Islet precursor cell (in vitro differentiated cells): ENCODE measurements at regions not wholly inside any gene's neighbourhood (a gene's known extent, or its start where the extent isn't known, plus 50 kb on each side); places are given as distances from the start of the nearest gene placed in this dataset.
A peak's percentile ranks its signal among the peaks of the same experiment; 100 is the strongest.

Experiments used
- DNase-seq: peaks from one replicate; pipeline ENCODE4 v3.0.0-alpha.2; 2018

DNA sequence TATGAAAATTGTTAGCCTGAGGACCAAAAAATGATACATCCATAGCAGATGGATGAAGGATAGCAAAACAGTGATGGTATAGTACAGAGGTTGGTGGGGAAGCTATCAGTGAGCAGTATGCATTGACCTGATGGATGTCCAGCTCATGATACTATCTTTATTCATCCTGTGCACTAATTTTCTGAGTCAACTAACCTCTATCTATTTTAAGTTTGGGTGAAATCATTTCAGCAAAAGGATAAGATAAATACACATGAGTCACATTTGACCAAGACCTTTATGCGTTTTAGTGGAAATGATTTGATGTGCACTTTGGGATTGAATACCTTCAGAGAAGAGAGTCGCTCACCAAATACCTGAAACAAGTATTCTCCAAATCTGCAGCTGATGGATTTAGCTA lies 351.0 kb upstream of the NR3C2 start:
- no peak for DNase-seq

DNA sequence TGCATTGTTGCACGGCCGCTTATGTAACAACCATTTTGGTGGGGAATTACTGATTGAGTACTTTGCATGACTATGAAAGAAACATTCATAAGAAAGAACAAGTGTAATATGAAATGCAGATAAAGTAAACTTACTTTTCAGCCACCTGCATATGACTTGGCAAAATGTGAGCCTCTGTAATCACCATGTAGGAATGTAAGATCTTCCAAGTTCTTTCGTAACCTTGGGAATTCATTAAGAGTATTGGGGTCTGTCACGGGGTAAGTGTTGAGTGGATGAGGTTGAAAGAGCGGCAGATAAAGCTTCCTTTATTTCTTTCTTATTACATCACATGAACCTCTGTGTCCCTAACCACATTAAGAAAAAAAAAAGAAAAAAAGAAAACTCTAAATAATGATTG lies 348.5 kb upstream of the NR3C2 start:
- DNase-seq = no peak

DNA sequence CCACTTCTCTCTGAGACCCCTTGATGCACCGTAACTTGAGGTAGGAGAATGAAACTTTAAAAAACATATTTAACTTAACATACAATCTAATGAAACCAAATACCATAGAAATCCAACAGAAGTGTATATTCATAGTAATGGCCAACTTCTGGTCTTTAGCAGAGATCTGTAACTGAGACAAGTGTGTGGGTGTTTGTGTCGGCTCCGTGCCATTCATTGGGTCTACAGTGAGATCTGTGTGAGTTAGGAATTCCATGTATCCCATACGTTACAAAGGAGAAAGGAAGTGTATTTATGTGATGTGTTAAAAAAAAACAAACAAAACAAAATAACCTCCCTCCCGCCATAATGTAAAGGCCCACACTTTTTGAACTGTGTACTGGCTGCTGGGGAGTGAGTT lies 348.0 kb upstream of the NR3C2 start:
- no peak for DNase-seq

DNA sequence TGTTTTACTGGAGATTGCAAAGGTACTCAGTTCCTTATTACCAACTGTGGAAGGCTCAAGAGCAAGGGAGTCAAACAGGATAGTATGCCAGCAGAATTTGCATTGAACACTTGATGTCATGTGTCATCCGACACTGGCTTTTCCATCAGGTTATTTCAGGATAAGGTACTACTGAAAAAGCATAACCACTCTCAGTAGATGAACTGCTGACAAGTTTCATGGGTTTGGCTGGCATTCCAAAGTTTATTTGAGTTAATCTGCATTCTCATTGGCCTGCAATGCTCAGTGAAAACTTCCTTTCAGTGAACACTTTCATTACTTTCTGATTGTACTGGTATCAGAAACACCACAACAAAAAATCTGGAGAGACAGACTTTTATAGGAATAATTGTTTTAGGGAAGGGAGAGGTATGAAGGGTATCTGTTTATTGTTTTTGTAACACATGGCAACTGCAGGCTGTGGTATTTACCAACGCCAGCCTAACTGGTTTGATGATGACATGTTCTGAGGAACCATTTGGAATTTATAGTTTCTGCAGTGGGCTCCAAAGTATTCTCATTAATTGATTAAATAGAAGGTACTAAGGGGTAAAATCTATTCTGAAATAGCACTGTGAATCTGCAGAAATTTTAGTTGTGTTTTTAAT lies 345.7 kb upstream of the NR3C2 start:
- DNase-seq = no peak

DNA sequence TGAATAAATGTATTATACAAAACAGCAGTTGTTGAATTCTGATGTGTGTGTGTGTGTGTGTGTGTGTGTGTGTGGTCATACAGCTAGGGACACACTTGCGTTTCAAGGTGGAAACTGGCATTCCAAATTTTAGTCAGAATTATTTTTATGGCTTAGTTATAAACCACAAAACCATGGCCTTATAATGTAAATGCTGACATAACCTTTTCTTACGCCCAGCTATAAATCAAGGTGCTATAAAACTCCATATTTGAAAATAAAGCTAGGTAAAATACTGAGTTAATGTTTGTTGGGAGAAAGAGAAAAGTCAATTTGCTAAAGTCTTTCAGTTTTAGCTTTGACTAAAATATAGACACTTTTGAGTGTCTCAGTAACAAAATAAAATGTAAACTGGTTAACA lies 345.1 kb upstream of the NR3C2 start:
- DNase-seq = no peak

DNA sequence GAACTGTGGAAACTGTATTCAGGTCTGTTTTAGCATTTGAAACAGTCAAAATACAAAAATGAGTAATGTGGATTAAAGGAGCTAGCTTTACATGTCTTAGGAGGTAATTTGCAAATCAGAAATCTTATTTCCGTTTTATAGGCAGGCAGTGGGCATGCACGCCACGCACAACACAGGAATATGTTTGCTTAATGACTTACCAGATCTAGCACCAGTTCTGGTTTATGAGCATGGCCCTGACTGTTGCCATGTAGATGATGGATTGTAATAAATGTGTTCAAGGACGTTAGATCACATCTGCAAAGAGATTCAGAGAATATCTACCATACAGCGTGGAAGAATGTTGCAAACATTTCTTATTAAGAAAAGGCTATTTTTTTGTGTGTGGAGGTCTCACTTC lies 344.5 kb upstream of the NR3C2 start:
- DNase-seq = no peak

DNA sequence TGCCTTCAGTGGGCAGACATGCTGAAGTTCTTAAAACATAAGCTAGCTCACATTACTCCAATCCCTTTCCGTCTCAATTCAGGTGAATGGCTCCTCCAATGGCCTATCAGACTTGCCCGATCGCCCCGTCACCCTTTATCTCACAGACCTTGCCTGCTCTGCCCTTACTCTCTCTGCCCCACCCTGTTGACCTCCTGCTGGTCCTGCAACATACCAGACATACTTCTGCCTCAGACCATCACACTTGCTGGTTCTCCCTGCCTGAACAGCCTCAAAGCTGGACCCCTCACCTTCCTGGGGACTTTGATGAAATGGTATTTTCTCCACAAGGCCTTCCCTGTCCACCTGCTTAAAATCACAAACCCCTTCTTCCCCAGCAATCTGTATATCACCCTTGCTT lies 340.1 kb upstream of the NR3C2 start:
- DNase-seq = peak; percentile 90

DNA sequence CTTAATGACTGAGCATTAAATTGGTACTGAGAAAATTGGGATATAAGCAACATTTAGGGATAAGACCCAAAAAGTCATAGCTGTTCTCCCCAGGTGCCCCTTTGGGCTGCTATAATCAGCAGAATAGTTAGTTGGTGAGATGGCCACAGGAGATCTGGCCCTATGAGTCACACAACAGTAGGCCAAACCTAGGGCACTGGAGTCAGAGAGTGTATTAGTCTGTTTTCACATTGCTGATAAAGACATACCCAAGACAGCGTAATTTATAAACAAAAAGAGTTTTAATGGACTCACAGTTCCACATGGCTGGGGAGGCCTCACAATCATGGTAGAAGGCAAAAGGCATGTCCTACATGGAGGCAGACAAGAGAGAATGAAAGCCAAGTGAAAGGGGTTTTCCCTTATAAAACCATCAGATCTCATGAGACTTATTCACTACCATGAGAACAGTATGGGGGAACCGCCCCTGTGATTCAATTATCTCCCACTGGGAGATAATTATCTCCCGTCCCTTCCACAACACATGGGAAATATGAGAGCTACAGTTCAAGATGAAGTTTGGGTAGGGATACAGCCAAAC lies 338.3 kb upstream of the NR3C2 start:
- no peak for DNase-seq

DNA sequence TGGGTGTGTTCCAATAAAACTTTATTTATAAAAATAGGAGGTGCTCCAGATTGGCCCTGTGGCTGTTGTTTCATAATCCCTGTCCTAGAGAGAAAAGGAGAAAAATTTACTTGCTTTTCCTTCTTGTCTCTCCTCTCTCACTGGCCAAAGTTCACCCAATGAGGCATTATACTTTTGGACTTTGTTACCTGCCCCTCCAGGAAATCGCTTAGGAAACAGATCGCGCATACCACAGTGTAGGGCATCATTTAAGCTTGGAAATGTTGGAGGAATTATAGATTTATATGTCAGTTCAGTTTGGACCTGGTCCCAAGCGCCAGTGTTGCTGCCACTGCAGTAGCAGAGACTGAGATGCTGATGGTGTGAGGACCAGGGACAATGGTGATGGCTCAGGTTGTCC lies 337.6 kb upstream of the NR3C2 start:
- DNase-seq = no peak

DNA sequence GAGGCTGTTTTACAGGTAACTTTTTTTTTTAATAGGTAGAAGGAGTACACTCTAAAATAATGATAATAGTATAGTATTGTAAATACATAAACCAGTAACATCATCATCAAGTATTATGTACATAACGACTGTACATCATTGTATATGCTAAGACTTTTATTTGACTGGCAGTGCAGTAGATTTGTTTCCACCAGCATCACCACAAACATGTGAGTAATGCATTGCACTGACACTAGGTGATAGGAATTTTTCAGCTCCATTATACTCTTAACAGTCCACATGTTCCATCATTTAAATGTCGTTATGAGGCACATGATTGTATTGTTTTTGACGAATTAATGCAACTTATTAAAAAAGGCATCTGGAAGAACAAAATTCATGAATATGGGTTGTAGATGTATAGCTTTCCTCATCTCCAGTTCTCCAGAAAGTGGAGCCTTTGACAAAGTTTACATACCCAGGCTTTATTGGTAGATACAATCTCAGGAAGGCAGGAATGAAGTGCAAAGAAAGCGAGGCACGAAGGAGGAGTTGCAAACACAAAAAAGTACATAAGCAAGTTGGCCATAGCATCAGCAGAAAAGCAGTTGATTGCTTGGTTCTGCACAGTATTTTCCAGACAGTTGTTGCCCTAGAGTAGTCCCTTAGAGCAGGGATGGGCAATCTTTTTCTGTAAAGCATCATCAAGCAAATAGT lies 336.9 kb upstream of the NR3C2 start:
- no peak for DNase-seq

DNA sequence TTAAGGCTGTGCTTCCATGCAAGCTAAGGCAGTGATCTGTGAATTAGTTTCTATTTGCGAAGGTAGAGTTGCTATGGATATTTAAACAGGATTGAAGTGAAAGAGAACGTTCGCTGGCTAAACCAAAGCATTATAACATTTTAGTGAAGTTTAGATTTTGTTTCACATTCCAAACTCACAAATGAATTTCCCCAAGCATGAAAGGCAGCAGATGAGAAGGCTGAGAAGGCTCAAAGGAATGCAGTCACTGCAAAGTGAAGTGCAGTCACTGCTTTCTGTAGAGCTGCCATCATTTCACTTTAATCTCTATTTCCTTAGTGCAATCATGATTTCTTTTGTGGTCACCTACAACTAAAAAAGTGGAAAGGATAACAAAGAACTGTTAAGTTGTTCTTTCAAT lies 334.7 kb upstream of the NR3C2 start:
- no peak for DNase-seq

DNA sequence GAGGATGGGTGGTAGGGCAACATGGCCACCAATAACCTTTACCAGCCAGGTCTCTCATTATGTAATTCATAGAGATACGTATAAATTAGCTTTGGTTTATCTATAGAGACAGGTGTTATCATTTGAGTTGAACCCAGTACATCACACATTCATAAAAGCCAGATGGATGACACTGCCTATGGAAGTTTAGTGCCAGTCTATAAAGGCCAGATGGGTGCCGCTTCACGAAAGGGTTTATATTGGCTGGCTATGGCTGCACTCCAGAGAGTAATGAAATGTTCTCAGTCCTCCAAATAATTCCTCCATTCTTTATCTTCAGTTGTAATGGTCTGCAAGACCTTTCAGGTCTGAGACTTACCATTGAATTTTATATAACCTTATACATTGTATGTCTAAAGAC lies 331.9 kb upstream of the NR3C2 start:
- DNase-seq = no peak

DNA sequence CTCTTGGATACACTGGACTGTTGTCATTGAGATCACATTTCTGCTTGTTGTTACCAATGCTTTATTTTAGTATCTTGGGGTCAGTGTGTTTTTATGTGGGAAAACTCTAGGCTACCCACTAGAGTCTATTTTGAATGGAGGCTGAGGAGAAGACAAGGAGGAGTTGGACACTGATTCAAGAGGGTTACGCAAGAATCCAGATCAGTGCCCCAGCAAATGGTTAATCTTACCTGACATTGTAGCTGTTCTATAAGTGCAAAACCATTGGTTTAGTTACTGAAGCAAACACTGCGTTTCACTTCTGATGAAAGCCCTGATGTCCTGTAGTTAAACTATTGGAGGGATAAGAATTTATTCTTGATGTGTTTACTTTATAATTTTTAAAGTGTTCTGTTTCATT lies 331.1 kb upstream of the NR3C2 start:
- DNase-seq = no peak

DNA sequence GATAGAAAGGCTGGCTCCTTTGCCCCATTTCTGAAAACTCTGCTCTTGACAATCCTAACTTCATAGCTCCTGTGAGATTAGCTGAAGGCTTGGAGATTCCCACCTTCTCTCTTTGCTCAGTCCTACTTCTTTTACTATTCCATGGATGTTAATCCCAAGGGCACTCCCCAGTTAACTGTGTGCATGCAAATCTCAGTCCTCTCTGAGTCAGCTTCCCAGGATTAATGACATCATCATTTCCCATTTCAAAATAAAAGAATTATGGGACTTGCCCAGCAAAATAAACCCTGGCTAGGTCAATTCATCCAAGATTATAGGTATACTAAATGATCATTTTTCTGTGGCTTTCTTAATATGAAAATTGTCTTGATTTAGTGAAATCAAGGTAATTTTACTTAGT lies 328.6 kb upstream of the NR3C2 start:
- DNase-seq = no peak

DNA sequence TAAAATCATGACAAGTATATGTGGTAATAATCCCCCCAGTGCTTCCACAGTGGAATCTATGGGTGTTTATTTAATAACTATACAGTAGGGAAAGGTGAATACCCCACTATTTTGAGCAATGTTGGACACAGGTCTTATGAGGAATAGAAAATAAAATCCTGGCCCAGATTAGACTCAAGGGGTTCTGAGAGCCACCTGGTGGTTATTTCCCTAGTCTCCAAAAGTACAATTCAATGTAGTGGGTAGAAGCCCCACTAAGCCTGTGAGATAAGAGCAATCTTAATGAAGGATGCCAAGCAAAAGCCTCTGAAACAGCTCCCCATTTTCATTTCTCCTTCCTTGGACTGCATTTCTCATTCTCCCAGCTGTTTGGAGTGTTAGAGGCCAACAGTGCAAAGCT lies 328.2 kb upstream of the NR3C2 start:
- no peak for DNase-seq

DNA sequence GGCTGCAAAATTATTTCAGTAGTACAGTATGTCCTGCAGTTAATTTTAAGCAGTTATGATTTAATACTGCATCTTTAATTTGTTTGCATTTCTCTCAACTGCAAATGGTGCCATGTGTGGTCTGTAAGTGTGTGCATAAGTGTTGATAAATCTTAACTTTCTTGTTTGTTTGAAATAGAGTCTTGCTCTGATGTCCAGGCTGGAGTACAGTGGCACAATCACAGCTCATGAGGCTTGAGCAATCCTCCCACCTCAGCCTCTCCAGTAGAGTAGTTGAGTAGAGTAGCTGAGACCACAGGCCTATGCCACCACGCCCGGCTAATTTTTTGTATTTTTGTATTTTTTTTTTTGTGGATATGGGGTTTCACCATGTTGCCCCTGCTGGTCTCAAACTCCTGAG lies 322.5 kb upstream of the NR3C2 start:
- no peak for DNase-seq

DNA sequence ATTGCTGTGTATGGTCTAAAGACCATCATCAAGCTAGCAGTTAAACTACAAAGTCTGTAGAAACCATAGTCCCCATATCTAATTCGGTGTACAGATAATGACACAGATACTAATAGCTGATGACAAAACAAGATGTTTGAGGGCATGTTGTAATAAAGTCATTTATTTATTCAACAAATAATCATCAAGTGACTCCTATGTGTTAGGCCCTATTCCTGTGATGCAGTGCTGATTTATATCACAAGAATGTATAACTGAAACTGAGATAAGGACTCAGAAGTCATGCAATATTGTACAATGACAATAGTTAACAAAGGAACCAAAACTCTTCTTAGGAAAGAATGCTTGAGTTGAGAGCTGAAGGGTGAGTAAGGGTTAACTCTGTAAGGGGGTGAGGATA lies 315.0 kb upstream of the NR3C2 start:
- DNase-seq = no peak

DNA sequence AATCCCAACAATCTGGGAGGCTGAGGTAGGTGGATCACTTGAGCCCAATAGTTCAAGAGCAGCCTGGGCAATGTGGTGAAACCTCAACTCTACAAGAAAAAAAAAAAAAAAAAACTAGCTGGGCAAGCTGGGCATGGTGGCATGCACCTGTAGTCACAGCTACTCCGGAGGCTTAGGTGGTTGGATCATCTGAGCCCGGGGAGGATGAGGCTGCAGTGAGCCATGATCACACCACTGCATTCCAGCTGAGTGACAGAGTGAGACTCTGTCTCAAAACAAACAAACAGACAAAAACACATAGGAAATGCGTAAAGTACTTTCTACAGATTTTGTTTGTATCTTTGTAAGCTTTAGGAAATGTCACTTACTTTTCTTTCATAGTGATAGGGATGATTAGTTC lies 307.2 kb upstream of the NR3C2 start:
- peak; percentile 55 for DNase-seq

DNA sequence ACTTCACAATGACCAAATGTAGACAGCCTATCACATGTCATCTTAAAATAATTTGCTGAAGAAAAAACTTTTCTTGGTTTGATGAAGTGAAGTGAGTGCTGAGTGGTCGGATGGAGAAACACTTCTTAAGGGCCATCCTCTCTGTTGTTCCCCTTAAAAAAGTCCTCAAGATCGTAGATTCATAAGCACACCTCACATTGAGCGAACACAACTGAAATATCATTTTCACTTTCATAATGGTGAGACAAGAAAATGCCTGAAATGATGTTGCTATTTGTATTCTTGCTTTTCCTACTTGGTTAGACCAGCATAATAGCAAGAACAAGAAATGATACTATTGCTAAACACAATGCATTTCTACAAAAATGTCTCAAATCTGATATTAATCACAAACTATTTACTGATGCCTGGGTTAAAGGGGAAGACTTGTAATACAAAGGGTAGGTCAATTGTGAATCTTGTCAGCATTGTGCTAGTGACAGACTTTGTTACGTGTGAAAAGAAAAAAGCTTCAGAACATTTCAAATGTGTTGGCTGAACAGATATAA lies 305.6 kb upstream of the NR3C2 start:
- no peak for DNase-seq

DNA sequence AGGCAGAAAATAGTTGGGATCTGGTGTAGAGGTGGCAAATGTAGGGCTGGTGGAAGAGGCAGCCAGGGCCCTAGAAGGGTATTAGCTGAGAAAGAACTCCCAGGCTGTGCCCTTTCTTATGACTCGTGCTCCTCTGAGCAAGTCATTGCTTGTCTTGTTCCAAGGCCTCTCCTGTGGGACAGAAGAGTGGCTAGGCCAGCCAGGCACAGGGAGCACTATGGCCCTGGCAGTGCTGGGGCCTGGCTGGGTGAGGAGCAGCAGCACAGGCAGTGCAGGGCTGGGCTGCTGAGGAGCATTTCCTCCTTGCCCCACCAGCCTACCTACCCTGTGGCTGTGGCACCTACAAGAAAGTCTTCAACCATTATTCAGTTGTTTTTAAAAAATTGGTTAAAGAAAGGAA lies 298.5 kb upstream of the NR3C2 start:
- DNase-seq = no peak

DNA sequence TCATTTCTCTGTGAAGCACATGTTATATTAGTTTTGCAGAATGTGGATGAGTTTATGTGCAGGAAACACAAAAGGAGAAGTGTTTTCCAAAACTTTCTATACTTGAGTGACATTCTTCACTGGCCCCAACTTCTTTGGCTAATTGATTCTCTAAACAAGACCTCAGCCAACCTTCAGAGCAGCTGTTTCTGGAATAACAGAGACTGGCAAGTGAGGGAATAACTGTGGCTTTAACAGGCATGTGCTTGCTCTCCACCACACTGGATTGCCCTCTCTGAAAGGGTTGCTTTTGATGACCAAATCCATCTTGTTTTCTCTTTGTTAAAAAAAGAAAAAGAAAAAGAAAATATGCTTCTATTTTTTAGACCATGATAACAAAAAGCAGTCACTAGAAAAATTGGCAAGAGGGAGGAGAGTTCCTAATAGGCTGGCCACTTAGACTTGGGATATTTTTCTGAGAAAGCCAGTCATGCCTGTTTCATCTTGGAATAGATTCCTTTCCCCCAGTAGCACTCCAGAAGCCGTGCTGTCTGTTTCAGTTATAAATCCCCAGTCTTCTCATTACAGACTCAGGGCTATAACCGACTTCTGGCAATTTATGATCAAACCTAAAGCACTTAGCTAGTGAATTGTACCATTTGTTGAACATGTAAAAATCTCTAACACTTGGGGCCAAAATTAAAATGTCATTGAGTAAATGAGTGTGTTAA lies 295.0 kb upstream of the NR3C2 start:
- DNase-seq = no peak

DNA sequence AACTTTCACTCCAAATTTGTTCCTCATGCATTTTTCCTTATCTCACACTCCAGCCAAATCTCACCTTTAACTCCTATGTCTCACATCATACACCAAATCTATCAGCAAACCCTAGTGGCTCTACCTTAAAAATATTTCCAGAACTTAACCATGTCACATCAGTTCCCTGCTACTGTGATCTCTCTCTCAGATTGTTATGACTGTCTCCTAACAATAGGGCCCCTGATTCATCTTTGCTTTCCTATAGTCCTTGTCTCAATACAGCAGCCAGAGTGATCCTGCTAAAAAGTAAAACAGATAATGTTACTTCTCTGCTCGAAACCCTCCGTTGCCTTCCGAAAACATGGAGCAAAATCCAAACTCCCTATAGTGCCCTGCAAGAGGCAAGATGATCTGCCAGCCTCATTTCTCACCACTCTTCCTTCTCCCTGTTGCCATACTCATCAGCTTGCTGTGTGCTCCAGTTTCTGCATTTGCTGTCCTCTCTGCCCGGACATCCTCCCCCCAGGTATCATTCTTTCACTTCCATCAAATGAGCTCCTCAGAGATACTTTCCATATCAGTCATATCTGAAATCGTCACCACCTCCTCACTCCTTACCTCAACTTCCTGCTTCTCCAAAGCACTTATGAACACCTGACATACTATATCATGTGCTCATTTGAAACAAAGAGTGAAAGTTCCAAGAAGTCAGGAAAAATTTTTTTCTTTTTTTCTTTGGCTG lies 293.4 kb upstream of the NR3C2 start:
- no peak for DNase-seq

DNA sequence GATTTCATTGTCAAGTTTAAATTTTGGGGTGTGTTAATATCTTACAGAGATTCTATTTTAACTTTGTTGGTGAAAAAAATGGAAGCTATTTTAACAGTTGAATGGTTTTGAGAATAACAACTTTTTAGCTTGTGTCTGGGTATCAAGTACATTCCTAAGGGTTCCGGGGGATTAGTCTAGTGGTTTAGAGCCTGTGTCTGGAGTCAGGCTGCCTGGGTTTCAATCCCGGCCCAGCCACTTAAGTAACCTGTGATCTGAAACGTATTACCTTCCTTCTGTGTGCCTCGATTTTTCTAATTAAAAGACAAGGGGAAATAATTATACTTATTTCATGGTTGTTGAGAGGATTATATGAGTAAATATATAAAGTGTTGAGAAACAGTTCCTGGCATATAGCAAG lies 288.6 kb upstream of the NR3C2 start:
- DNase-seq = no peak
